ENCODE measurements at regions not wholly inside any gene's neighbourhood (a gene's known extent, or its start where the extent isn't known, plus 50 kb on each side); places are given as distances from the start of the nearest gene placed in this dataset.

DNA sequence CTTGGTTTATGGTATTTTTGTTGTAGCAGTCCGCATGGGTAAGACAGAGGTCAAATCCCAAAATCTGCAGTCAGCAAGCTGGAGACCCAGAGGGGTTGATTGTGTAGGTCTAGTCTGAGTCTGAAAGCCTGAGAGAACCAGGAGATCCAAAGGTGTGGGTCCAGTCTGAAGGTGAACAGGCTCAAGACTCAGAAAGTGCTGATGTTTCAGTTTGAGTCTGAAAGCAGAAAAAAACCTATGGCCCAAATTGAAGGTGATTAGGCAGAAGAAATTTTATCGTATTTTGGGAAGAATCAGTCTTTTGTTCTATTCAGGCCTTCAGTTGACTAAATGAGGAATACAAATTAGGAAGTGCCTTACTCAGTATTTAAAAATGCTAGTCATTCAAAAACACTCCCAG lies 807.8 kb upstream of the FOXG1 start:
- no peak for TF ChIP-seq RAD21 (conservative IDR thresholded peaks at IDR 0.05)
- TF ChIP-seq, protein P1, sequence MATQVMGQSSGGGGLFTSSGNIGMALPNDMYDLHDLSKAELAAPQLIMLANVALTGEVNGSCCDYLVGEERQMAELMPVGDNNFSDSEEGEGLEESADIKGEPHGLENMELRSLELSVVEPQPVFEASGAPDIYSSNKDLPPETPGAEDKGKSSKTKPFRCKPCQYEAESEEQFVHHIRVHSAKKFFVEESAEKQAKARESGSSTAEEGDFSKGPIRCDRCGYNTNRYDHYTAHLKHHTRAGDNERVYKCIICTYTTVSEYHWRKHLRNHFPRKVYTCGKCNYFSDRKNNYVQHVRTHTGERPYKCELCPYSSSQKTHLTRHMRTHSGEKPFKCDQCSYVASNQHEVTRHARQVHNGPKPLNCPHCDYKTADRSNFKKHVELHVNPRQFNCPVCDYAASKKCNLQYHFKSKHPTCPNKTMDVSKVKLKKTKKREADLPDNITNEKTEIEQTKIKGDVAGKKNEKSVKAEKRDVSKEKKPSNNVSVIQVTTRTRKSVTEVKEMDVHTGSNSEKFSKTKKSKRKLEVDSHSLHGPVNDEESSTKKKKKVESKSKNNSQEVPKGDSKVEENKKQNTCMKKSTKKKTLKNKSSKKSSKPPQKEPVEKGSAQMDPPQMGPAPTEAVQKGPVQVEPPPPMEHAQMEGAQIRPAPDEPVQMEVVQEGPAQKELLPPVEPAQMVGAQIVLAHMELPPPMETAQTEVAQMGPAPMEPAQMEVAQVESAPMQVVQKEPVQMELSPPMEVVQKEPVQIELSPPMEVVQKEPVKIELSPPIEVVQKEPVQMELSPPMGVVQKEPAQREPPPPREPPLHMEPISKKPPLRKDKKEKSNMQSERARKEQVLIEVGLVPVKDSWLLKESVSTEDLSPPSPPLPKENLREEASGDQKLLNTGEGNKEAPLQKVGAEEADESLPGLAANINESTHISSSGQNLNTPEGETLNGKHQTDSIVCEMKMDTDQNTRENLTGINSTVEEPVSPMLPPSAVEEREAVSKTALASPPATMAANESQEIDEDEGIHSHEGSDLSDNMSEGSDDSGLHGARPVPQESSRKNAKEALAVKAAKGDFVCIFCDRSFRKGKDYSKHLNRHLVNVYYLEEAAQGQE (IDR thresholded peaks at IDR 0.05; ENCODE audit: borderline replicate concordance): no peak
- no peak for TF ChIP-seq POLR2AphosphoS5 (IDR thresholded peaks at IDR 0.05)
